GM19468 (cell line): ENCODE measurements at regions not wholly inside any gene's neighbourhood (a gene's known extent, or its start where the extent isn't known, plus 50 kb on each side); places are given as distances from the start of the nearest gene placed in this dataset.
"Not testable (repeated sequence)": the region's sequence is repeated elsewhere in the genome, so short reads cannot be mapped to it uniquely, and the experiment has no call there.

Experiments used
- ATAC-seq: cut with Tn5 transposase; IDR thresholded peaks from one replicate; pipeline ENCODE4 v1.9.1; 2021; ENCODE audit warnings: mild to moderate bottlenecking, moderate library complexity, moderate number of reproducible peaks; ENCODE audit not compliant: unreplicated experiment; ENCODE audit errors: extremely low read depth

GRCh38 chrX:87078231-87078630 lies 439.4 kb upstream of the KLHL4 start:
- no peak for ATAC-seq

GRCh38 chrX:87098477-87098876 lies 419.1 kb upstream of the KLHL4 start:
- ATAC-seq = no peak

GRCh38 chrX:87105131-87105530 lies 412.5 kb upstream of the KLHL4 start:
- no peak for ATAC-seq

GRCh38 chrX:87110142-87110541 lies 407.5 kb upstream of the KLHL4 start:
- no peak for ATAC-seq

- ATAC-seq = no peak
Observed at GRCh38 chrX:87140800-87141483, 376.7 kb upstream of the KLHL4 start.

- ATAC-seq = no peak
Observed at GRCh38 chrX:87160435-87161010, 357.1 kb upstream of the KLHL4 start.

GRCh38 chrX:87167841-87168240 lies 349.8 kb upstream of the KLHL4 start:
- ATAC-seq = no peak

- ATAC-seq = not testable (repeated sequence)
Observed at GRCh38 chrX:87178009-87178408, 339.6 kb upstream of the KLHL4 start.
